K562 (cell line): ENCODE measurements at regions not wholly inside any gene's neighbourhood (a gene's known extent, or its start where the extent isn't known, plus 50 kb on each side); places are given as distances from the start of the nearest gene placed in this dataset.

Experiments used
- ATAC-seq: fragments of 200-7000 bp; cut with Tn5 transposase; 3 replicates; pipeline ENCODE4 v1.9.1; 2020; ENCODE audit warnings: moderate library complexity
- BruUV-seq: library from RNA; stranded (reverse); fragments of 400-500 nt; replicated peaks from 2 replicates; lab custom pipeline; 2021; lab: Mats Ljungman, UMichigan
- CTCF ChIA-PET: fragments of 300-600 bp; formaldehyde crosslinking; extraction: SDS; loops from one replicate; lab custom pipeline; 2021; ENCODE audit warnings: low intra/inter-chr PET ratio; lab: Yijun Ruan, JAX
- POLR2A ChIA-PET: fragments of 300-600, 350-650 bp; sonication (Branson Sonifier 250); formaldehyde crosslinking; extraction: SDS; loops from one replicate; lab custom pipeline; 2021; ENCODE audit warnings: antibody characterized with exemption, inconsistent platforms; lab: Yijun Ruan, JAX
- DNase-seq, 4 experiments: peaks; one replicate each; pipeline versions ENCODE4 v3.0.0 to v3.0.0-alpha.2; 2011 to 2018; ENCODE audit warnings: low spot score in 3 of 4, mixed read lengths in 3 of 4; ENCODE audit errors: extremely low read depth in 1 of 4
- FAIRE-seq: peaks from 2 replicates; lab custom pipeline; 2011; peaks lifted over from hg19 to GRCh38; lab: Jason Lieb, UNC
- H2AFZ ChIP-seq: 2 replicates; pipeline ENCODE4 v1.6.0; 2011; ENCODE audit warnings: low read depth, low read length, control low read depth, inconsistent platforms
- H3K27ac ChIP-seq: fragments of 200-600 bp; 3 replicates; pipeline ENCODE4 v1.8.0; 2011; ENCODE audit warnings: low read depth, mild to moderate bottlenecking, control low read depth, inconsistent platforms, low read length, moderate library complexity, mixed read lengths; ENCODE audit errors: extremely low read depth
- H3K27me3 ChIP-seq, 2 experiments: fragments of 300-600 bp in 1 of 2; 2 replicates in 1 of 2; 3 replicates in 1 of 2; pipeline versions ENCODE4 v1.6.0 to v1.8.0; 2011; ENCODE audit warnings: inconsistent platforms in 2 of 2, low read length in 2 of 2, mild to moderate bottlenecking in 1 of 2, mixed read lengths in 1 of 2, moderate library complexity in 1 of 2; ENCODE audit not compliant: control insufficient read depth in 2 of 2, insufficient read depth in 2 of 2
- H3K36me3 ChIP-seq: fragments of 300-600 bp; 3 replicates; pipeline ENCODE4 v1.8.0; 2011; ENCODE audit warnings: mild to moderate bottlenecking, low read length, inconsistent platforms; ENCODE audit not compliant: control insufficient read depth, insufficient read depth
- H3K4me1 ChIP-seq, 2 experiments: fragments of 200-600 bp in 1 of 2; replicated peaks in 1 of 2; 2 replicates in 1 of 2; 3 replicates in 1 of 2; pipeline versions ENCODE4 v1.5.1 to v1.8.0; 2011; ENCODE audit warnings: inconsistent platforms in 2 of 2, low read length in 2 of 2, mild to moderate bottlenecking in 1 of 2, mixed read lengths in 1 of 2, moderate library complexity in 1 of 2; ENCODE audit not compliant: control insufficient read depth in 2 of 2, insufficient read depth in 2 of 2
- H3K4me2 ChIP-seq: 2 replicates; pipeline ENCODE4 v1.6.1; 2011; ENCODE audit warnings: low read length, control low read depth, inconsistent platforms, mixed read lengths; ENCODE audit not compliant: insufficient read depth
- H3K4me3 ChIP-seq: fragments of 200-600 bp; sonication (generic), shearing (Covaris generic); 2 replicates; pipeline ENCODE4 v1.5.1; 2016; ENCODE audit warnings: control low read depth, inconsistent platforms
- H3K79me2 ChIP-seq: fragments of 200-600 bp; 3 replicates; pipeline ENCODE4 v1.8.0; 2011; ENCODE audit warnings: low read length, inconsistent platforms; ENCODE audit not compliant: control insufficient read depth, insufficient read depth
- H3K9ac ChIP-seq, 2 experiments: 2 replicates each; pipeline versions ENCODE4 v1.6.0 to v1.6.1; 2011; ENCODE audit warnings: low read depth in 2 of 2, low read length in 2 of 2, control low read depth in 1 of 2, inconsistent platforms in 1 of 2, mild to moderate bottlenecking in 1 of 2, mixed read lengths in 1 of 2; ENCODE audit not compliant: insufficient read depth in 1 of 2
- H3K9me1 ChIP-seq: one replicate; pipeline ENCODE4 v1.6.0; 2011; ENCODE audit warnings: inconsistent platforms, mild to moderate bottlenecking, low read length, moderate library complexity; ENCODE audit not compliant: control insufficient read depth, insufficient read depth
- H3K9me3 ChIP-seq: replicated peaks from 2 replicates; pipeline ENCODE4 v1.5.1; 2011; ENCODE audit warnings: low read depth, low read length, inconsistent platforms; ENCODE audit not compliant: control insufficient read depth, insufficient read depth
- H4K20me1 ChIP-seq: replicated peaks from 2 replicates; pipeline ENCODE4 v1.6.1; 2011; ENCODE audit warnings: low read length, inconsistent platforms, mixed read lengths; ENCODE audit not compliant: control insufficient read depth, insufficient read depth
- CHD4 ChIP-seq: fragments of 200-600 bp; sonication (generic); IDR thresholded peaks from 3 replicates; pipeline ENCODE4 v1.6.1; 2012; ENCODE audit warnings: low read depth, mild to moderate bottlenecking, mixed read lengths, low read length, inconsistent platforms; ENCODE audit not compliant: insufficient read depth, insufficient replicate concordance, poor library complexity, severe bottlenecking
- ELF1 ChIP-seq: fragments of 200-800 bp; sonication (Bioruptor generic); IDR thresholded peaks from 2 replicates; pipeline ENCODE4 v1.6.1; 2016; ENCODE audit warnings: missing genetic modification characterization, missing compliant biosample characterization
- EP400 ChIP-seq: fragments of 450-650 bp; IDR thresholded peaks from 2 replicates; pipeline ENCODE4 v1.6.1; 2017; ENCODE audit warnings: antibody characterized with exemption, mild to moderate bottlenecking, moderate library complexity
- ETS2 ChIP-seq: IDR thresholded peaks from 2 replicates; pipeline ENCODE4 v1.6.1; 2016; ENCODE audit warnings: borderline replicate concordance, missing genetic modification characterization, mild to moderate bottlenecking, moderate library complexity, missing compliant biosample characterization; ENCODE audit not compliant: poor library complexity, severe bottlenecking
- FOS ChIP-seq: IDR thresholded peaks from 3 replicates; pipeline ENCODE4 v1.6.1; 2011; ENCODE audit not compliant: insufficient read length; ENCODE audit errors: extremely low read depth
- HES1 ChIP-seq: fragments of 450-650 bp; IDR thresholded peaks from 2 replicates; pipeline ENCODE4 v1.6.1; 2016; ENCODE audit warnings: low read depth, mild to moderate bottlenecking, moderate library complexity
- HMG20B ChIP-seq: fragments of 250-450 bp; sonication (Bioruptor Pico); IDR thresholded peaks from 2 replicates; pipeline ENCODE4 v1.5.0; 2021; ENCODE audit warnings: mild to moderate bottlenecking
- TAF15 ChIP-seq: fragments of 200-400 bp; formaldehyde crosslinking; IDR thresholded peaks from 2 replicates; pipeline ENCODE4 v1.6.1; 2017; ENCODE audit warnings: mild to moderate bottlenecking, low read depth, low read length, moderate library complexity
- in situ Hi-C: fragments of 300-500 bp; cut with MboI; formaldehyde crosslinking; loops from 4 replicates; pipeline ENCODE4 v1.15.0; 2018; ENCODE audit warnings: inconsistent platforms, mixed read lengths
- intact Hi-C: fragments of 100-400 bp; cut with micrococcal nuclease; formaldehyde crosslinking; loops from 2 replicates; pipeline ENCODE4 v1.14.2; 2022

- H3K4me2 ChIP-seq = no peak overlapping the region
- no peak overlapping the region for H3K9ac ChIP-seq
- H4K20me1 ChIP-seq = no peaks in the 10 kb centered on the region
- no peak overlapping the region for H3K4me3 ChIP-seq
- ChIA-PET CTCF (no interaction called here), POLR2A (no interaction called here)
- H3K79me2 ChIP-seq = no peaks in the 10 kb centered on the region
- ATAC-seq = no peak
- no peak overlapping the region for H3K27ac ChIP-seq
- no peak overlapping the region for H2AFZ ChIP-seq
- no peak for FAIRE-seq
- H3K27me3 ChIP-seq = no peaks in the 10 kb centered on the region
- DNase-seq = no peak
- no peaks in the 10 kb centered on the region for H3K9me3 ChIP-seq
- no peak for TF ChIP-seq ELF1 (tag)
- TF ChIP-seq ETS2 (tag) = no peak
- TF ChIP-seq CHD4 = no peak
- no peak for TF ChIP-seq TAF15
- TF ChIP-seq FOS = no peak
- no peak for TF ChIP-seq HES1
- no peak for TF ChIP-seq HMG20B (CRISPR knock-in tag)
- no peak for TF ChIP-seq EP400
- H3K36me3 ChIP-seq = no peaks in the 10 kb centered on the region
- no peaks in the 10 kb centered on the region for H3K9me1 ChIP-seq
- intact Hi-C loops = no loop called here
- in situ Hi-C loops = no loop called here
- H3K4me1 ChIP-seq = no peaks in the 10 kb centered on the region
- BruUV-seq = no TSS peak
Observed at GRCh38 chr21:22691658-22692057, 1693.4 kb downstream of the NCAM2 start.
